ENCODE measurements at regions not wholly inside any gene's neighbourhood (a gene's known extent, or its start where the extent isn't known, plus 50 kb on each side); places are given as distances from the start of the nearest gene placed in this dataset.

DNA sequence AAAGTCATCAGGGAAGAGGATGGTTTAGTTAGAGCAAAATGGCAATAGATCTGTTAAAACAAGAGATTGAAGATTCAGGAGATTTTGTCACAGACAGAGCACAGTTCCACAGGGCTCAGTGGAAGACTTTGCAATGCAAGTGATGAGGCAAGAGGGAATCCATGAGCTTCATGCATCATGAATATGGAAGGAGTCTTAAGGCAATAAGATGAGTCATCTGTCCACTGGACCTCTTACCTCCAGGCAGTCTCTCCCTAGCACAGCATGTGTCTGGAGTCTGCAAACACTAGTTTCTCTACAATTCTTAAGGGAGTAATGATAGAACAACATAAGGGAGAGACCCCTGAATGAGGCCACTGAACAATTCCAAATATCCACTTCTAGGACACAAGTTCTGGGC lies 245.7 kb downstream of the NXPE2 start:
- TF ChIP-seq, protein P1, sequence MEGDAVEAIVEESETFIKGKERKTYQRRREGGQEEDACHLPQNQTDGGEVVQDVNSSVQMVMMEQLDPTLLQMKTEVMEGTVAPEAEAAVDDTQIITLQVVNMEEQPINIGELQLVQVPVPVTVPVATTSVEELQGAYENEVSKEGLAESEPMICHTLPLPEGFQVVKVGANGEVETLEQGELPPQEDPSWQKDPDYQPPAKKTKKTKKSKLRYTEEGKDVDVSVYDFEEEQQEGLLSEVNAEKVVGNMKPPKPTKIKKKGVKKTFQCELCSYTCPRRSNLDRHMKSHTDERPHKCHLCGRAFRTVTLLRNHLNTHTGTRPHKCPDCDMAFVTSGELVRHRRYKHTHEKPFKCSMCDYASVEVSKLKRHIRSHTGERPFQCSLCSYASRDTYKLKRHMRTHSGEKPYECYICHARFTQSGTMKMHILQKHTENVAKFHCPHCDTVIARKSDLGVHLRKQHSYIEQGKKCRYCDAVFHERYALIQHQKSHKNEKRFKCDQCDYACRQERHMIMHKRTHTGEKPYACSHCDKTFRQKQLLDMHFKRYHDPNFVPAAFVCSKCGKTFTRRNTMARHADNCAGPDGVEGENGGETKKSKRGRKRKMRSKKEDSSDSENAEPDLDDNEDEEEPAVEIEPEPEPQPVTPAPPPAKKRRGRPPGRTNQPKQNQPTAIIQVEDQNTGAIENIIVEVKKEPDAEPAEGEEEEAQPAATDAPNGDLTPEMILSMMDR (IDR thresholded peaks at IDR 0.05): no peak
- no peak for TF ChIP-seq EZH2 (IDR thresholded peaks at IDR 0.05)

All from neural progenitor cell (in vitro differentiated cells).